CD4-positive, alpha-beta T cell treated with Interleukin-4 for 1 hour (primary cell): ENCODE measurements at regions not wholly inside any gene's neighbourhood (a gene's known extent, or its start where the extent isn't known, plus 50 kb on each side); places are given as distances from the start of the nearest gene placed in this dataset.
"Not testable (repeated sequence)": the region's sequence is repeated elsewhere in the genome, so short reads cannot be mapped to it uniquely, and the experiment has no call there.

Experiments
- DNase-seq, 2 donors: peaks; one replicate each; pipeline ENCODE4 v3.0.0-alpha.2; 2020 to 2022

DNA sequence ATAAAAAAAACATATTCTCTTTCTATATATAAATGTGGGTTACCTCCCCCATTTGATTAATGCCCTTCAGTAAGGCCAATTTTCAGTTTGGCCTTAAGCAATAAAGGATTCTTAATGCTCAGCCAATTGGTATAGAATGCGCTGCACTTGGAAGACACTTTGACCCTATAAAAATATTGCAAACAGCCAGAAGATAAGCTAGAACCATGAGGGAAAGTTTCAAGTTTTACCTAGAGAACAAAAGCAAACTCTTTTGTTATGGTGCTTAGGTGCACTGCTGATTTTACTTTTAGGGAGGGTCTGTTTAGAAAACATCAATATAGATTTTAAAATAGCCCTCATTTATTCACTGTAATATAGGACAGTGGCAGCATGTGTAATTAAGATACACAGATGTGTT is 251.6 kb upstream of the SLC16A7 start:
- no peak for DNase-seq

DNA sequence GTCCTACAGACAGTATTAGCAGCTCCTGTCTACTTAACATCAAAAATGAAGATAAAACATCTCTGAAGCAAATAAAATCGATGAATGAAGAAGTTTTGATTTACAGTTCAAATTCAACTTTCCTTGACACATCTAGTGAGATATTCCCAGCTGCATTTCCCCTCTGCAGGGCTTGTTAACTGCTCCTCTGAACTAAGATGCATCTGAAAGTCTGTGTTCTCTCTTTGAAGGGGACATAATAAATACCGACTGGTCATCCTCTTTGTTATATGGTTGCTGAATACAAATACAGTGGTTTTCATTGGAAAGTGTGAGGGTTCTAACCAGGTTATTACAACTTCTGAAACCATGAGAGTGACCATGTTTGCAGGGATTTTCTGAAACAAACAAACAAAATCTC is 266.4 kb upstream of the SLC16A7 start:
- DNase-seq = no peak

DNA sequence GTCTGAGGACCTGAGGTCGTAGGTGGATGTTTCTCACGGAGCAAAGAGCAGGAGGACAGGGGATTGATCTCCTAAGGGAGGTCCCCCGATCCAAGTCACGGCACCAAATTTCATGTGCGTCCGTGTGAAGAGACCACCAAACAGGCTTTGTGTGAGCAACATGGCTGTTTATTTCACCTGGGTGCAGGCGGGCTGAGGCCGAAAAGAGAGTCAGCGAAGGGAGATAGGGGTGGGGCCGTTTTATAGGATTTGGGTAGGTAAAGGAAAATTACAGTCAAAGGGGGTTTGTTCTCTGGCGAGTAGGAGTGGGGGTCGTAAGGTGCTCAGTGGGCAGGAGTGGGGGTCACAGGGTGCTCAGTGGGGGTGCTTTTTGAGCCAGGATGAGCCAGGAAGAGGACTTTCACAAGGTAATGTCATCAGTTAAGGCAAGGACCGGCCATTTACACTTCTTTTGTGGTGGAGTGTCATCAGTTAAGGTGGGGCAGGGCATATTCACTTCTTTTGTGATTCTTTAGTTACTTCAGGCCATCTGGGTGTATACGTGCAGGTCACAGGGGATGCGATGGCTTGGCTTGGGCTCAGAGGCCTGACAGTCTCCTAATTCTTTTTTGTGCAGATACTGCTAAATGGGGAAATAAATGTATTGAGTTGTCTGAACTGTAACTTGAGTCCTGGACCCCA is 267.3 kb upstream of the SLC16A7 start:
- DNase-seq = not testable (repeated sequence)

DNA sequence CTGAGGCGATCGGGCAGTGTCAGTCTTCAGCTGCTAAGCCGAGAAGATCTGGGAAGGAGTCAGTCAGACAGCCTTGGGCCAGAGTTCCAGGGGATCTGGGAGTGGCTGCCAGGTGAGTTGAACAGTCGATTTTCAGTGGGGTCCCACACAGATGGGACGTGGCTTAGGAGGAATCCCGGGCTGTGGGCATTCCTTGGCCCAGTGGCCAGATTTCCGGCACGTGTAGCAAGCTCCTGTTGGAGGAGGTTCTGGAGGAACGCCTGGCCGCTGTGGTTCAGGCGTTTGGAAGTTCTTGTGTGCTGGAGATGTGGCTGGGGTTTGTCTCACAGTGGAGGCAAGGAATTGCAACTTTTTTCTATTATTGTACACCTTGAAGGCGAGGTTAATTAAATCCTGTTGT is 269.4 kb upstream of the SLC16A7 start:
- not testable (repeated sequence) for DNase-seq

DNA sequence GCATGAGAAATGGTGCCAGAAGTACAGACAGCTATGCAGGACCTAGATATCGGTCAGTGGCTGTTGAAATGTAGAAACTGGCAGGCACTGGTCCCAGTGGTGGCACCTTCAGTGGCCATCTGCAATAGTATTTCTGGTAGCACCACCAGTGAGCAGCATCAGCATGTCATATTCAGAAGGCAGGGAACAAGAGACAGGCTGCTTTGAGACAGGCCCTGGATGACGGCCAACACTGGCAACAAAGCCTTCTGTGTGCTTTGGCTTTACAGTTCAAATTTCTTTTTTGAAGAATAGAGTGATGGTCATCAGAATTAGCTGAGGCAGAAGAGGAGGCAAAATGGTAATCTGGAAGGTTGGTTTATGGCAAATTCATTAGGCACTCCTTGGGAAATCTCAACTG is 273.4 kb upstream of the SLC16A7 start:
- no peak for DNase-seq

DNA sequence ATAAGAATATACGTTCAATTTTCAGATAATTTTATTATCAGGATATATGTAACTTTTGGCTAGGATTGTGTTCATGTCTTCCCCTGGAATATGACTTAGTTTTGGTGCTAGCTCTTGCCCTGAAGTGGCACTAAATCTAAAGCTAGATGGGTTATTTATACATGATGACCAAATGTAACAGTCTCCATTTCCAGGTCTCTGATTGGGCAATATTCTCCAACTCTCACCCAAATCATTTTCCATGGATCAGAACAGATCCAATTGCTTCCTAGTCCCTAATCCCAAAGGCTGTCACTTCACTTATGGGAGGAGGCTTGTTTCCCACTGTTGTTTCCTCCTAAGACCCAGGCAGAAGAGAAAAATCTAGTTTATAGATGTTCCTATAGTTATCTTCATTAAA is 274.6 kb upstream of the SLC16A7 start:
- DNase-seq = no peak

DNA sequence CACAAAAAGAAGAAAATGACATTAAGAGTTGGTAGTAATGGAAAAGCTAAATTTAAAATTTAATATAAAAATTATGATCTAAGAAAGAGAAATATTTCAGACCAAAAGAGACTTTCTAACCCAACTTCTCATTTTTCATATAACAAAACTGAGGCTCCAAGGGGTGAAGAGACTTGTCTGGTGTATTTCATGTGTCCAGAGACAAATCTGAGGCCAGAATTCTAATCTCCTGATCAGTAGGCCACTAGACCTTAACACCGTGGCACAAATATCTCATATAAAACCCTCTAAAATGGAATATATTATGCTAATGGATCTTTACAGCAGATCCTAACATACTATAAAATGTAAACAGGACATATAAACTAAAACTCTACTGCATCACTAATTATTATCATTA is 275.7 kb upstream of the SLC16A7 start:
- DNase-seq = no peak

DNA sequence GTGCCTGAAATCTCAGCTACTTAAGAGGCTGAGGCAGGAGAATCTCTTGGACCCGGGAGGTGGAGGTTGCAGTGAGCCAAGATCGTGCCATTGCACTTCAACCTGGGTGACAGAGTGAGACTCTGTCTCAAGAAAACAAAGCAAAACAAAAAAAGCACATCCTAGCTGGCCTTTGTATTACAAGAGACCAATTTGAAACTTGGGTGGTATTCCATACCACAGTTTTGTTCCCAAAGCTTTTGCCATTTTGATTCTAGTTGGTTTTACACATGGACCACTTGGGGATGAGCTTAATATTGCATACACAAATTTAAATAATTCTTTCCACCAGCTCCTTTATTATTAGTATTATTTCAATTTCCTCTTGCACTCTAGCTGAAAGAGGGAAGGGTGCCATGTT is 276.9 kb upstream of the SLC16A7 start:
- no peak for DNase-seq

DNA sequence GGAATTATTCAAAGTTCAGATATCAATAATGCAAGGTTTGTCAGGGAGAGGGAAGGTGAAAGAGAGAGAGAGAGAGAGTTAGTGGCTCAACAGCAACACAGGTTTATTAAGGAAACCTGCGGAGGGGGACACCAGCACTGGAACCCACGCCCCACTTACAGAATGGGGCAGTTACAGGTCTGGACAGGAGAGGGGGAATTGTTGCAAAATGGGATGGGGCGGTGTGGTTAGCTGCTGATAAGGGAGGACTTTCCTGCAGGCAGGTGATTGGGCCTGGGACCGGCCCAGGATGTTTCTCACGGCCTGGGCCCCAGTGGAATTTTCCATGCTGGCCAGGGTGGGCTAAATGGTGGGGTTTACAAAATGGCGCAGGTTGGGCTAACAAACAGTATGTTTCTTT is 278.2 kb upstream of the SLC16A7 start:
- DNase-seq = no peak

DNA sequence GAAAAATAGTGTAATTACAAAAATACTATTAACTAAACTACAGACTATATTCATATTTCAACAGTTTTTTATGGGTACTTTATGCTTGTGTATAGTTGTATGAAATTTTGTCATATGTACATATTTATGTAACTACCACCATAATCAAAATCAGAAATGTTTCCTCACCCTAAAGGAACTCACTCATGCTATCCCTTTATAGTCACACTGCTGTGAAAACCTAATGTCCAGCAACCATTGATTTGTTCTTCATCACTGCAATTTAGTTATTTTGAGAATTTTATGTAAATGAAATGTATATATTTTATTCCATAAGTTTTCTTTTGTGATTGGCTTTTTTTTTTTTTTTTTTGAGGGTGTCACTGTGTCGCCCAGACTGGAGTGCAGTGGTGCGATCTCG is 278.9 kb upstream of the SLC16A7 start:
- DNase-seq = no peak

DNA sequence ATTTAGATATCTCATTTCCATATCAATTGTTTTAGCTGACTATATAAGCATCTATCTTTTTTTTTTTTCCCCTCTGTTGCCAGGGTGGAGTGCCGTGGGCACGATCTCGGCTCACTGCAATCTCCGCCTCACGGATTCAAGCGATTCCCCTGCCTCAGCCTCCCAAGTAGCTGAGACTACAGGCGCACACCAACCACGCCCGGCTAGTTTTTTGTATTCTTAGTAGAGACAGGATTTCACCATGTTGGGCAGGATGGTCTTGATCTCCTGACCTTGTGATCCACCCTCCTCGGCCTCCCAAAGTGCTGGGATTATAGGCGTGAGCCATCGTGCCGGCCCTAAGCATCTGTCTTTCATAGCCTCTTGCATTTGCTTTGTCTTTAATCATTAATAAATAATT is 279.5 kb upstream of the SLC16A7 start:
- not testable (repeated sequence) for DNase-seq

DNA sequence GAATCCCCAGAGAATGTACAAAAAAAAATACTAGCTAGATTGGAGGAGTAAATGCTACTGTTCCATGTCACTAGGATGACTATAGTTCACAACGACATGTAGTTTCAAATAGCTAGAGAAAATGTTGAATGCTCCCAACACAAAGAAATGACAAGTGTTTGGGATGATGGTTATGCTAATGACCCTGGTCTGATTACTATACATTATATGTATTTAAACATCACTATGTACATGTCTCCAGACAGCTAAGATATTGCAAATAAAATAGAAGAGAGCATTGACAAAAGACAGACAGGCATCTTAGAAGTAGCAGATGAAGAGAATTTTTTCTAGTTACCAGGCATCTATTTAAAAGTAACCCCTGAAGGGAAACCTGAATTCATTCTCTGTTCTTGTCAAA is 281.6 kb upstream of the SLC16A7 start:
- no peak for DNase-seq

DNA sequence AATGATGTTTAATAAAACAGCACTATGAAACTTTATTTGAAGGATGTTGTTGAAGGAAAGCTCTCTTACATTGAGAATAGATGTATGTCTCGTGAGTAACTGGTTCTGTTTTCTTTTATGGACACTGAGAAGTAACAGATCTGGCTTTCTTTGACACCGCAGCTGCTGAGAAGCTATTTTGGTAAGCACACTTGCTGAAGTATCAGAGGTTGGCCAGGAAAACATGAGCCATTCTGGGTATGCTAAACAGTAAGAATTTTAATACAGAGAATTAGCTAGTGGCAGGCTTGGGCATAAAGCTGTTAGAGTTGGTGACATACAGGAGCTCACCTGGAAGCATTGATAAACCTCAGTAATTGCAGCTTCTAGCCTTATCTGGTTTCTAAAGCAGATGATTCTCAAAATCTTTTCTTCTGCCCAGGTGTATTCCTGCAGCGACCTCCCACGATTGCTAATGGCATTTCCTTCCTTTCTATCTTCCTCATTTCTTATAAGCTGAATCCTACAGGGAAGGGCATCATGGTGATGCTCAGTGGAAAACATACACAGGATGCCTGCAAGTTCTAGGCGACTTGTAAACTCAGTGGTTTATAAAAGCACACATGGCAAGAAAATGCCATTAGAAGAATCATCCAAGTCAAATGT is 291.6 kb upstream of the SLC16A7 start:
- DNase-seq = no peak

DNA sequence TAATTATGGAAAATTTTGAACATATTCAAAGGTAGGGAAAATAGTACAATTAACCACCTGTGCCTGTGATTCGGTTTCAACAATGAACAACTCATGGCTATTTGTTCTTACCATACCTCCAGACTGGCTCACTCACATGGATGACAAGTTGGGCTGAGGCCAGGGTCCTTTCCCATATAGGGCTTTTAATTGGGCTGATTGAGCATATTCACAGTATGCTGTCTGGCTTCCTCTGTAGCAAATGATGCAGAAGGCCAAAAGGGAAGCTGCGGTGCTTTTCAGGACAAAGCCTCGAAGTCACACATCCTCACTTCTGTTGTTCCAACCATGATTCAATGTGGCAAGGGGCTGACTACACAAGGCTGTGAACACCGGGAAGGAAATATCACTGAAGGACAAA is 297.5 kb upstream of the SLC16A7 start:
- DNase-seq = no peak

DNA sequence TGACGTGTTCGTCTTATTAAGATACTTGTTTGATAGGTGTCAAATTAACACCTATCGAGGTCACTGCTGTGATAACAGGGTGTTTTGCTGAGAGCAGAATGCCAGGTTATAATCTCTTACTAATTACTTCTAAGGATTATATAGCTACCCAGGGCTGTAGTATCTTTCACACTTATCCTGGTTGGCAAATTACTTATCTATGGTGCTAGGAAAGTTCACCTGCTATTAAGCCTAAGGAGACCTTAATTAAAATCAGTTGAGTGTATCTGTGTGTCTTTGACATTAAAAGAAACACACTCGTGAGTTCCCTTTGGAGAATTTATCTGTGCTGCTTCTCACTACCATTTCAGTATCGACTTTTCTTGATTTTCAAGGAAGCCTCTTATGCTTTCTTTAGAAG is 301.6 kb upstream of the SLC16A7 start:
- DNase-seq = no peak

DNA sequence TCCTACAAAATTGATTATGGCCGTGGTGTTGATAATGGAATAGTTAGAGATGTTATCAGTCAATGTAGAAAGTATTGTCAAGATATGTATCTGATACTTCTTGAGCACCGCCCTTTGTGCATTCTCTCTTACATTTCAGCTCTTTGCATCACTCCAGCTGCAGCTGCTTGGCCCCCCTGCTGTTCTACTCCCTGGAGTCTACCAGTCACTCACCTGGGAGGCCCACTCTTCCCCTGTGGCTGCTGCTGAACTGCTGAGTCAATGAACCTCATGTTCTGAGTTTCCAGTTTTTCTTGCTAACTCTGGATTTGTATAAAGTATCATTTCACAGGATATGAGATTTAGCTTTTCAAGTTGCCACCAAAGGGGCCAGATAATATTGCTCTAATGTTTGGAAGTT is 312.8 kb upstream of the SLC16A7 start:
- no peak for DNase-seq

DNA sequence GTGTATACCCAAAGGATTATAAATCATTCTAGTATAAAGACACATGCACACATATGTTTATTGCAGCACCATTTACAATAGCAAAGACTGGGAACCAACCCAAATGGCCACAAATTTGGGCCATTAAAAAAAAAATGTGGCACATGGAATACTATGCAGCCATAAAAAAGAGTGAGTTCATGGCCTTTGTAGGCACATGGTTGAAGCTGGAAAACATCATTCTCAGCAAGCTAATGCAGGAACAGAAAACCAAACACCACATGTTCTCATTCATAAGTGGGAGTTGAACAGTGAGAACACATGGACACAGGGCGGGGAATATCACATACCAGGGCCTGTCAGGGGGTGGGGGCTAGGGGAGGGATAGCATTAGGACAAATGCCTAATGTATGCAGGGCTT is 322.3 kb upstream of the SLC16A7 start:
- not testable (repeated sequence) for DNase-seq

DNA sequence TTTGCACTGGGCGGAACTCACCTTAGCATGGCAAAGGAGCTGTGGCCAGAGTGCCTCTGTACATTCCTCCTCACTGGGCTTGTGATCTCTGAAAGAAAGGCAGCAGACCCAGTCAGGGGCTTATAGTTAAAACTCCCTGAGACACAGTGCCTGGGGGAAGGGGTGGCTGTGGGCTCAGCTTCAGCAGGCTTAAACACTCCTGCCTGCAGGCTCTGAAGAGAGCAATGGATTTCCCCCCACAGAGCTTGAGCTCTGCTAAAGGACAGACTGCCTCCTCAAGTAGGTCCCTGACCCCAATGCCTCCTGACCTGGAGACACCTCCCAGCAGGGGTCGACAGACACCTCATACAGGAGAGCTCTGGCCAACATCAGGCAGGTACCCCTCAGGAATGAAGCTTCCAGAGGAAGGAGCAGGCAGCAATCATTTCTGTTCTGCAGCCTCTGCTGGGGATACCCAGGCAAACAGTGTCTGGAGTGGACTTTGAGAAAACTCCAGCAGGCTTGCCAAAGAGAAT is 327.5 kb upstream of the SLC16A7 start:
- no peak for DNase-seq

DNA sequence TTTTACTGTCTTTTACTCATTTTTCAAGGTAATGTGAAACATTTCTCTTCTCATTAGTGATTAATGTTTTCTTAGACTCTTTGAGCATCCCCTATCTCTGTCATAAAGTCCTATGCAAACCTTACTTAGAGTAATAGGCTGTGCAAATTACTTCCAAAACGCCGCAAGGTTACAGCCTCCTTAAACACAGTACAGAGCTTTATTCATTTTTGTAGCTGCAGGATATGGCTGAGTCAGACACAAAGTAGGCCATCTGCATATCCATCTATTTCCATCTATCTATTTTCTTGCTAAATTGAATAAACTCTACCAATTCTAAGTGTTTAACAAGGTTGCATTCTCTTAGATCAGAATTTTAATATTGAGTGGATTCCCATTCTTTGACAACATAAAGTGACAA is 335.6 kb upstream of the SLC16A7 start:
- no peak for DNase-seq

DNA sequence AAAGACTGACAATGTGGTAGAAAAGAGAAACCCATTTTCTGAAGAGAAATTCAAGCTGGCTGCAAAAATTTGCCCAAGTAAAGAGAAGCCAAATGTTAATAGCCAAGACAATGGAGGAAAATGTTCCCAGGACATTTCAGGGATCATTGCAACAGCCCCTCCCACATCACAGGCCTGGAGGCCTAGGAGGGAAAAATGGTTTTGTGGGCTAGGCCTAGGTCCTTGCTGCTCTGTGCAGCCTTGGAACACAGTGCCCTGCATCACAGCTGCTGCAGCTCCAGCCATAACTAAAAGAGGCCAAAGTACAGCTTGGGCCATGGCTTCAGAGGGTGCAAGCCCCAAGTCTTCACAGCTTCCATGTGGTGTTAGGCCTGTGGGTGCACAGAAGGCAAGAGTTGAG is 332.4 kb upstream of the LRIG3 start:
- DNase-seq = no peak

DNA sequence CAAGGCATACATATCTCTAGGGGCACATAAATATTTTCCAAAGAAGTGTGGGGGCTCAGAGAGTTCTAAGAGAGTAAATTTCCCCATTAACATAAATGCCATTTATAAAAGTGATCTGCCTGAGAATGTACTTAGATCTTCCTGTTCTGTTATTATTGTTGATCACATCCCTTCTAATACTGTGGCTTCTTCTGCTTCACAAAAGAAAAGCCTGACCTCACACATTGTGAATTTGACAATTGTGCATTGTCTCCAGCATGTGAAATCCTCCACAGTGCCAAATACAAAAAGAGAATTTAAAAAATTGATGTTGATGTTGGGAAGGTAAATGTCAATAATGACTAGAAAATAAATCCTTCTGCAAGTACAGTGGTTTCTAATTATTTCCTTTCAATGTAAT is 330.5 kb upstream of the LRIG3 start:
- DNase-seq = no peak

DNA sequence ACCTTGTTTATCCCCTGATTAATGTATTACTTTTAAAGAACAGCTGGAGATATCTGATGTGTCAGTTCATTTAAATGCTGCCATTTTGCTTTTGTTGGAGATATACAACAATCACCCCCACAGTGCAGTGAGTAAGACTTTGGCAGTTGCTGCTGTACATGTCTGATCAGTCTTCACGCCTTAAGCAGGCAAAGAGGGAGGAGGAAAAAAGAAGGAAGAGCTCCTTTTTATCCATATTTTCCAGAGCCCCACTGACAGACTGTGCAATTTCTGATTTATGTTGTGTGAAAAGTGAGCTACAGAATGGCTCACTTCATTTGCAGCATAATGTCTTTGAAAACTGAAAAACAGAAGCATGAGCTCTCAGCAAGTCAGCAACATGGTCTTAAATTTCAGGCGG is 319.7 kb upstream of the LRIG3 start:
- no peak for DNase-seq

DNA sequence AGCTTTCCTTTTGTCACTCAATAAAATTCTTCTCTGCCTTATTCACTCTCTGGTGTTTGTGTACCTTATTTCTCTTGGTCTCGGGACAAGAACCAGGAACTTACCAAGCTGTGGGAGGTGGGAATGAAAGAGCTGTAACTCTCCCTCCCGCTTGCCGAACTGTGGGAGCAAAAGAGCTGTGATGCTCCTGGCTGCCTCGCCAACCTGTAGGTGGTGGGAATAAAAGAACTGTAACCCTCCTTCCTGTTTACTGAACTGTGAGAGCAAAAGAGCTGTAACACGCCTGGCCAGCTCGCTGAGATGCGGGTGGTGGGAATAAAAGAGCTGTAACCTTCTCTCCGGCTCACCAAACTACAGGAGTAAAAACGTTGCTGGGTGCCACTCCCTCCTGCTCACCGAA is 314.1 kb upstream of the LRIG3 start:
- no peak for DNase-seq

DNA sequence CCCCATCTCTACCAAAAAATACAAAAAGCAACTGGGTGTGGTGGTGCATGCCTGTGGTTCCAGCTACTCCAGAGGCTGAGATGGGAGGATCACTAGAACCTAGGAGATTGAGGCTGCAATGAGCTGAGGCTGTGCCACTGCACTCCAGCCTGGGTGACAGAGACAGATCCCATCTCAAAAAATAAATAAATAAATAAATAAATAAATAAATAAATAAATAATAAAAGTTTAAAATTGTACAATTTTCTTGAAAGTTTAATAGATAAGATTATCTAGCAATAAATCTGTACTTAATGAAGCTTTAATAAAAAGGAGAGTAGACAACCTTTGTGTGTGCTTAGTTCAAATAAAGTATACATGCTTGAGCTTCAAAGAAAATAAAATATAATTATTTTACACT is 310.0 kb upstream of the LRIG3 start:
- no peak for DNase-seq

DNA sequence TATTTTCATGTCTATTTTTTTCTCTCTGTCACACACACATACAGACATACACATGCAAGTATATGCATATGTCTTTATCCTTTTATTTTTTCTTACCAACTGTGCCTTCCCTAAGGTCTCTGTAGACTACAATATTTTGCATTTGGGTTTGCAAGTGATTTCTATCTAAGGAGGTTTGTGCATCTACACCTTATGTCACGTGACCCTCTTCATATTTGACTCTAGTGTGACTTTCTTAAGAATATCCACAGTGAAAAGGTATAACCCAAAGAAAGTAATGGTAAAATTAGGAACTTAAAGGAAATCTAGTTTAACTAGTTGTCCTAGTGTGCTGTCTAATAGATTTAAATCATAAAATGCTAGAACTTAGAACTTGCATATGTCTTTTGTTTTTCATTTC is 298.8 kb upstream of the LRIG3 start:
- DNase-seq = no peak
